Activated CD4-positive, CD25-positive, alpha-beta regulatory T cell treated with anti-CD3 and anti-CD28 coated beads, Interleukin-2, amount 50 U/mL, for 16 hours (primary cell): ENCODE measurements at regions not wholly inside any gene's neighbourhood (a gene's known extent, or its start where the extent isn't known, plus 50 kb on each side); places are given as distances from the start of the nearest gene placed in this dataset.
"Not testable (repeated sequence)": the region's sequence is repeated elsewhere in the genome, so short reads cannot be mapped to it uniquely, and the experiment has no call there.

Source experiments
- DNase-seq: peaks from one replicate; pipeline ENCODE4 v3.0.0-alpha.2; 2020; ENCODE audit warnings: low read depth, low spot score

DNA sequence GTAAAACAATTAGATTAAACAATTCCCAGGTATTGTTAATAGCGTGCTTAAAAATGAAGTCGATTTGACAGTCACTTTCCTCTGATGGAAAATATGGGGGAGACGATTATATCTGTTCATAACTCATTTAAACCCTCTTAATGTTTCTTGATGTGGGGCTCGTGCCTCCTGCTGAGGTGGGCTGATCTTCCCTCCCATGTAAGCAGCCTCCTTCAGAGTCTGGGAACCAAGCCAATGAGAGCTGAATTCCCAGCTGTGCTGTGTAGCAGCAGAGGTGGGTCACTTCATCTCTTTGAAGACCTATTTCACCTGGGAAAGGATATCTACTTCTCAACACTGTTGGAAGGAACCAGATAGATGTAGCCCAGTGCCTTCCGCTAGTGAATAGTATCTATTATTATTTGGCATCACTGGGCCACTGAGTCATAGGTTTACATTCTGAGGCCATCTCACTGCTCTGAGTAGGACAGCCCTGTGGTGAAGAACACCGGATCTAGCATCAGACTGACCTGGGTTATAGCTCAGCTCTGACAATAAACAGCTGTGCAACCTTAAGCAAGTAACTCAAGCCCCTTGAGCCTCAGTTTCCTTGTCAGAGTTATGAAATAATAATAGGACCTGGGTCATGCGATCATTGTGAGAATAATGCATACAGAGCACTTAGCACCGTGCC is 85.3 kb upstream of the C16orf82 start:
- DNase-seq: no peak

- no peak for DNase-seq
Observed at GRCh38 chr16:26982422-26982821, 84.3 kb upstream of the C16orf82 start.

GRCh38 chr16:26983426-26983825 is 83.3 kb upstream of the C16orf82 start:
- DNase-seq: no peak

DNA sequence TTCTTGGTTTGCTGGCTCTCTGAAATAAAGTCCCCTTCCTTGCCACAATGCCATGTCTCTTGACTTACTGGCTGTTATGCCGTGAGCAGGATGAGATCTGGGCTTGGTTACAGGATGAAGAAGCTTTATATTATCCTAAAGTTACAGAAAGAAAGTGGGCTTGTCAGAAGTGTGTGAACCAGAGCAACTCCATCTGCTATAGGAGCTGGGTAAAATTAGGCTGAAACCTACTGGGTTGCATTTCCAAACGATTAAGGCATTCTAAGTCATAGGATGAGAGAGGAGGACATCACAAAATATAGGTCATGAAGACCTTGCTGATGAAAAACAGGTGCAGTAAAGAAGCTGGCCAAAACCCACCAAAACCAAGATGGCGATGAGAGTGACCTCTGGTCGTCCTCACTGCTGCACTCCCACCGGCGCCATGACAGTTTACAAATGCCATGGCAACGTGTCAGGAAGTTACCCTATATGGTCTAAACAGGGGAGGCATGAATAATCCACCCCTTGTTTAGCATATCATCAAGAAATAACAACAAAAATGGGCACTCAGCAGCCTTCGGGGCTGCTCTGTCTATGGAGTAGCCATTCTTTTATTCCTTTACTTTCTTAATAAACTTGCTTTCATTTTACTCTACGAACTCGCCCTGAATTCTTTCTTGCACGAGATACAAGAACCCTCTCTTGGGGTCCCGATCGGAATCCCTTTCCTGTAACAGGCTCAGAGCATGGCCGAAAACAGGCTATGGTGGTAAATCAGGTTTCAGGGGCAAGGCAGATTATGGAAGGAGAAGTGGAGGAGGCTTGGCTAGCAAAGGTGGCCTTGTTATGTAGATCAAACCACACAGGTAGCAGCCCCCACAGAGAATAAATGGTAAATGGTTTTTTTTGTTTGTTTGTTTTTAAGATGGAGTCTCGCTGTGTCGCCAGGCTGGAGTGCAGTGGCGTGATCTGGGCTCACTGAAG is 81.3 kb upstream of the C16orf82 start:
- no peak for DNase-seq

DNA sequence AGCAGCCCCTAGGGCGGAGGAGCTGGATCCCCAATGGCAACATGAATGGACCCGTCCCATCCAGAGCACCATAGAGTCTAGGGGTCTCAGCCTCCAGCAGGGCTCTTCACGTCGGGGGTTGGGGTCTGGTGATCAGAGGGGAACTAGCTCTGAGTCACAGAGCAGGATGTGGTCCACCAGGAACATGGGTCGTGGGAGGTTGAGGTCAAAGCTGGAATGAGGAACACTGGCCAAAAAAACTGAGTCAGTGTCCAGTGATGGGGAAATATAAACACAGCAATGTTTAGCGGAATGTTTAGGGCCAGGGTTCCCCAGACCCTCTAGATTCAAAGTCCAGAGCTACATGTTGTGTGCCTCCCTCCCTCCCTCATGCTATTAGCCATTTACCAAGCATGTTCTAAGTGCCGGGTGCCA is 79.1 kb upstream of the C16orf82 start:
- no peak for DNase-seq

GRCh38 chr16:26988186-26988585 is 78.5 kb upstream of the C16orf82 start:
- no peak for DNase-seq

- not testable (repeated sequence) for DNase-seq
Observed at GRCh38 chr16:26990384-26991120, 76.2 kb upstream of the C16orf82 start.

- DNase-seq: no peak
Observed at GRCh38 chr16:26992666-26993349, 73.9 kb upstream of the C16orf82 start.

GRCh38 chr16:26993511-26993910 is 73.2 kb upstream of the C16orf82 start:
- no peak for DNase-seq

DNA sequence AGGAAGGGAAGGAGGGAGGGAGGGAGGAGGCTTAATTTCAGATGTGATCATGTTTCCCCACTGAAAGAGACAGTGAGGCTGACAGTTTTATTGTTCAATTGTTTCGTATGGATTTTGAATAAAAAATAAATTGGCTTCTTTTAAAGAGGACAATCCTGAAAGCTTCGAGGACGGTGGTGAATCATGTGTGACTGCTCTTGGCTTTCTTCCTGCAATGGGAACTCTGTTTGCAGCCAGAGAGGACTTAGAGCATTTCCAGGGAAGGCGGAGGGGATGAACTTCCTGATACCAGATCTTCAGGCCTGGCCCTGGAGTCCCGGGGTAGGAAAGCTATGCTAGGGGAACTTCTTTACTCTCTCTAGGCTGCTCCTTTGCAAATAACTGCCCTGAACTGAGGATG is 72.8 kb upstream of the C16orf82 start:
- DNase-seq: no peak

GRCh38 chr16:26995522-26995921 is 71.2 kb upstream of the C16orf82 start:
- DNase-seq: no peak

DNA sequence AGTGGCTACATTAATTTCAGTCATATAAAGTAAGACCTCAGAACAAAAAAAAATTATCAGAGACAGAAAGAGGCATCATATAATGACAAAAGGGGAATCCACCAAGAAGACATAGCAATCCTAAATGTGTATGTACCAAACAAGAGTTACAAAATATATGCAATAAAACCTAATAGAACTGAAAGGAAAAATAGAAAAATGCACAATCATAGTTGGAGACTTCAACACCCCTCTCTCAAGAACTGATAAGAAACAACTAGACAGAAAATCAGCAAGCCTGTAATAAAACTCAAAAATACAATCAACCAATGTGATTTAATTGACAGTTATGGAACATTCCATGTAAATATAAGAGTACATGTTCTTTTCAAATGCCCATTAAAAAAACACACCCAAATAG is 61.3 kb upstream of the C16orf82 start:
- DNase-seq: no peak
